Kidney (tissue), 13 donors: ENCODE measurements at regions not wholly inside any gene's neighbourhood (a gene's known extent, or its start where the extent isn't known, plus 50 kb on each side); places are given as distances from the start of the nearest gene placed in this dataset.

ENCODE experiments used
- DNase-seq, 5 donors: peaks; one replicate each; pipeline ENCODE4 v3.0.0-alpha.2; 2013 to 2020
- FAIRE-seq: peaks from 2 replicates; lab custom pipeline; 2012; peaks lifted over from hg19 to GRCh38; lab: Jason Lieb, UNC
- H3K27ac ChIP-seq, 2 donors: one replicate each; pipeline ENCODE4 v1.7.0; 2013; ENCODE audit warnings: low read depth in 2 of 2, low read length in 2 of 2, inconsistent platforms in 1 of 2
- H3K27me3 ChIP-seq: one replicate; pipeline ENCODE4 v1.7.1; 2013; ENCODE audit warnings: low read length, inconsistent platforms; ENCODE audit not compliant: control insufficient read depth, insufficient read depth
- H3K36me3 ChIP-seq, 3 donors: one replicate each; pipeline versions ENCODE4 v1.7.0 to v1.7.1; 2013; ENCODE audit warnings: low read length in 3 of 3, control low read depth in 1 of 3, inconsistent platforms in 1 of 3; ENCODE audit not compliant: insufficient read depth in 3 of 3, control insufficient read depth in 2 of 3
- H3K4me1 ChIP-seq, 3 donors: one replicate each; pipeline versions ENCODE4 v1.7.0 to v1.7.1; 2013; ENCODE audit warnings: low read length in 3 of 3, inconsistent platforms in 1 of 3, low read depth in 1 of 3; ENCODE audit not compliant: control insufficient read depth in 2 of 3, insufficient read depth in 2 of 3
- H3K4me3 ChIP-seq, 3 donors: one replicate each; pipeline versions ENCODE4 v1.7.0 to v1.8.1; 2013; ENCODE audit warnings: low read length in 3 of 3, control low read depth in 1 of 3, inconsistent platforms in 1 of 3
- H3K9ac ChIP-seq, 3 donors: one replicate each; pipeline versions ENCODE4 v1.7.0 to v1.7.1; 2013; ENCODE audit warnings: low read length in 3 of 3, control low read depth in 1 of 3, inconsistent platforms in 1 of 3
- H3K9me3 ChIP-seq, 3 donors: one replicate each; pipeline versions ENCODE4 v1.7.0 to v1.7.1; 2013; ENCODE audit warnings: low read length in 3 of 3, control low read depth in 1 of 3, inconsistent platforms in 1 of 3; ENCODE audit not compliant: control insufficient read depth in 2 of 3, insufficient read depth in 1 of 3
- intact Hi-C: fragments of 100-400 bp; cut with DNase I; formaldehyde crosslinking; loops from one replicate; pipeline ENCODE4 v1.11.1; 2022
- TF ChIP-seq, protein P1 (sequence below): IDR thresholded peaks from 3 replicates; pipeline ENCODE4 v1.5.1; 2012; ENCODE audit warnings: mild to moderate bottlenecking, moderate library complexity, borderline replicate concordance; ENCODE audit not compliant: insufficient read depth; ENCODE audit errors: extremely low read depth
- donor health status: control.
- donor health status: control.
- donor health status: control.
- donor health status: control.
- donor health status: control.
- donor health status: DM: yes; HTN: yes; CAD: no.
- donor health status: Normal renal cell carcinoma (clear cell type).

- H3K27me3 ChIP-seq, result no peaks in the 10 kb centered on the region
- no peak overlapping the region for H3K9ac ChIP-seq
- H3K4me1 ChIP-seq, result peaks cover 0 to 2% (median 0%) of the 10 kb centered on the region in 3 donors
- TF ChIP-seq, protein P1, sequence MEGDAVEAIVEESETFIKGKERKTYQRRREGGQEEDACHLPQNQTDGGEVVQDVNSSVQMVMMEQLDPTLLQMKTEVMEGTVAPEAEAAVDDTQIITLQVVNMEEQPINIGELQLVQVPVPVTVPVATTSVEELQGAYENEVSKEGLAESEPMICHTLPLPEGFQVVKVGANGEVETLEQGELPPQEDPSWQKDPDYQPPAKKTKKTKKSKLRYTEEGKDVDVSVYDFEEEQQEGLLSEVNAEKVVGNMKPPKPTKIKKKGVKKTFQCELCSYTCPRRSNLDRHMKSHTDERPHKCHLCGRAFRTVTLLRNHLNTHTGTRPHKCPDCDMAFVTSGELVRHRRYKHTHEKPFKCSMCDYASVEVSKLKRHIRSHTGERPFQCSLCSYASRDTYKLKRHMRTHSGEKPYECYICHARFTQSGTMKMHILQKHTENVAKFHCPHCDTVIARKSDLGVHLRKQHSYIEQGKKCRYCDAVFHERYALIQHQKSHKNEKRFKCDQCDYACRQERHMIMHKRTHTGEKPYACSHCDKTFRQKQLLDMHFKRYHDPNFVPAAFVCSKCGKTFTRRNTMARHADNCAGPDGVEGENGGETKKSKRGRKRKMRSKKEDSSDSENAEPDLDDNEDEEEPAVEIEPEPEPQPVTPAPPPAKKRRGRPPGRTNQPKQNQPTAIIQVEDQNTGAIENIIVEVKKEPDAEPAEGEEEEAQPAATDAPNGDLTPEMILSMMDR, result no peak
- no peaks in the 10 kb centered on the region for H3K36me3 ChIP-seq
- intact Hi-C loops, result no loop called here
- no peaks in the 10 kb centered on the region for H3K9me3 ChIP-seq
- DNase-seq (peak in 1 of 5 donors; percentile 13), FAIRE-seq (no peak)
- H3K27ac ChIP-seq, result no peak overlapping the region
- peak overlapping the region in 1 of 3 donors; percentile 26 for H3K4me3 ChIP-seq
Measured at GRCh38 chr14:89723930-89724627, 230.5 kb downstream of the EFCAB11 start.

DNA sequence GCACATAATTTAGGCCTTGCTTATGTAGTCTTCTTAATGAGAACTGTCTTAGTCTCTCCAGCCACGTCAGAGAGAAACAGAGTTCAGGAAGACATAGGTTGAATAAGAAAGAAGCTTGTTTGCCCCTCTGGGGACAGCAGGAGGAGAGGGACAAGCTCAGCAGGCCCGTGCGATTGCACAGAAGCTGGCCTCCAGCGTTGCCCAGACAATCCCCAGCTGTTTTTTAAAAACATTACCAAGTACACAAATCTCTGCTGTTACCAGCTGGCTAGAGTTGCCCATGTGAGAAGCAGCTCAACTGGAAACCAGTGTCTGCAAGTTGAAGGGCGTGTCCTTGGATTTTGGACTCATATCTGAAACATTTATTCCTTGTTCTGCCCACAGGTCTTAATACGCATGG lies 232.6 kb downstream of the EFCAB11 start:
- intact Hi-C loops, result no loop called here
- H3K4me1 ChIP-seq, result peaks cover 0 to 2% (median 0%) of the 10 kb centered on the region in 3 donors
- FAIRE-seq, result no peak
- H3K9me3 ChIP-seq, result no peaks in the 10 kb centered on the region
- H3K27me3 ChIP-seq, result no peaks in the 10 kb centered on the region
- DNase-seq, result peak in 2 of 5 donors; percentile 19 to 38
- no peak overlapping the region for H3K9ac ChIP-seq
- no peak overlapping the region for H3K27ac ChIP-seq
- no peaks in the 10 kb centered on the region for H3K36me3 ChIP-seq
- TF ChIP-seq, protein P1, result no peak
- no peak overlapping the region for H3K4me3 ChIP-seq

GRCh38 chr14:89720741-89721729 lies 233.5 kb downstream of the EFCAB11 start:
- no peak overlapping the region for H3K27ac ChIP-seq
- TF ChIP-seq, protein P1, result no peak
- intact Hi-C loops, result no loop called here
- DNase-seq (no peak), FAIRE-seq (no peak)
- H3K27me3 ChIP-seq, result no peaks in the 10 kb centered on the region
- no peaks in the 10 kb centered on the region for H3K9me3 ChIP-seq
- peaks cover 0 to 2% (median 0%) of the 10 kb centered on the region in 3 donors for H3K4me1 ChIP-seq
- H3K36me3 ChIP-seq, result no peaks in the 10 kb centered on the region
- no peak overlapping the region for H3K9ac ChIP-seq
- no peak overlapping the region for H3K4me3 ChIP-seq
